KMS-11 (cell line): ENCODE measurements at regions not wholly inside any gene's neighbourhood (a gene's known extent, or its start where the extent isn't known, plus 50 kb on each side); places are given as distances from the start of the nearest gene placed in this dataset.

Experiments used
- H2AFZ ChIP-seq: fragments of 200-600 bp; sonication (generic); 2 replicates; pipeline ENCODE4 v1.6.1; 2016; ENCODE audit warnings: antibody characterized with exemption, mixed run types, low read depth
- H3K27ac ChIP-seq: fragments of 200-600 bp; sonication (generic); 2 replicates; pipeline ENCODE4 v1.6.1; 2016; ENCODE audit warnings: mild to moderate bottlenecking, mixed run types
- H3K27me3 ChIP-seq: fragments of 200-600 bp; sonication (generic); 2 replicates; pipeline ENCODE4 v1.6.1; 2017; ENCODE audit warnings: mild to moderate bottlenecking, low read depth, mixed run types, moderate library complexity; ENCODE audit not compliant: insufficient read depth
- H3K36me3 ChIP-seq: fragments of 200-600 bp; sonication (generic); 2 replicates; pipeline ENCODE4 v1.6.1; 2017; ENCODE audit warnings: mild to moderate bottlenecking, mixed run types; ENCODE audit not compliant: insufficient read depth
- H3K4me1 ChIP-seq: fragments of 200-600 bp; sonication (generic); 2 replicates; pipeline ENCODE4 v1.6.1; 2016; ENCODE audit warnings: mild to moderate bottlenecking, low read depth, mixed run types; ENCODE audit not compliant: poor library complexity, severe bottlenecking
- H3K4me2 ChIP-seq: fragments of 200-600 bp; sonication (generic); 2 replicates; pipeline ENCODE4 v1.7.0; 2016; ENCODE audit warnings: mild to moderate bottlenecking, mixed run types
- H3K4me3 ChIP-seq: fragments of 200-600 bp; sonication (generic); IDR thresholded peaks from 2 replicates; pipeline ENCODE4 v1.6.1; 2017; ENCODE audit warnings: low read depth, low read length, mixed read lengths; ENCODE audit not compliant: insufficient read depth
- H3K79me2 ChIP-seq: fragments of 200-600 bp; sonication (generic); 2 replicates; pipeline ENCODE4 v1.6.1; 2016; ENCODE audit warnings: low read depth, mixed run types; ENCODE audit not compliant: insufficient read depth
- H3K9ac ChIP-seq: fragments of 200-600 bp; sonication (generic); 2 replicates; pipeline ENCODE4 v1.6.1; 2016; ENCODE audit warnings: mild to moderate bottlenecking, mixed run types
- H4K20me1 ChIP-seq: fragments of 200-600 bp; sonication (generic); 2 replicates; pipeline ENCODE4 v1.6.1; 2016; ENCODE audit warnings: mild to moderate bottlenecking, mixed run types; ENCODE audit not compliant: insufficient read depth
- CTCF ChIP-seq: fragments of 200-600 bp; sonication (generic); conservative IDR thresholded peaks from 2 replicates; pipeline ENCODE4 v1.6.1; 2017; ENCODE audit warnings: low read depth, mild to moderate bottlenecking, antibody characterized with exemption, low read length, moderate library complexity, mixed read lengths

DNA sequence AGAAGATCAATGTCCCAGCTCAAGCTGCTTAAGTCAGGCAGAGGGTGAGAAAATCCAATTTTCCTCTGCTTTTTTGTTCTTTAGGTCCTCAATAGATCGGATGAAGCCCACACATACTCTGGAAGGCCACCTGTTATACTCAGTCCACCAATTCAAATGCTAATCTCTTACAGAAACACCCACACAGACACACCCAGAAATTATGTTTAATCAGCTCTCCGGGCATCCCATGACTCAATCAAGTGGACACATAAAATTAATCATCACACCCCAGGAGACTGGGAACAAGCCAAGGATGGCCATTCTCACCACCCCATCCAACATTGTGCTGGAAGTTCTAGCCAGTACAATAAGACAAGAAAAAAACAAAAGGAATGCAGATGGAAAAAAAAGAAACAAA is 67.8 kb upstream of the SLC24A5 start:
- H3K27ac ChIP-seq = no peak overlapping the region
- no peak overlapping the region for H2AFZ ChIP-seq
- H3K4me3 ChIP-seq = no peak overlapping the region
- no peak for TF ChIP-seq CTCF
- H3K9ac ChIP-seq = no peak overlapping the region
- no peaks in the 10 kb centered on the region for H4K20me1 ChIP-seq
- no peak overlapping the region for H3K4me2 ChIP-seq
- H3K27me3 ChIP-seq = no peaks in the 10 kb centered on the region
- no peaks in the 10 kb centered on the region; the same call in 1 of the 2 replicates for H3K36me3 ChIP-seq
- no peaks in the 10 kb centered on the region for H3K79me2 ChIP-seq
- peaks cover 2% of the 10 kb centered on the region for H3K4me1 ChIP-seq

GRCh38 chr15:48058371-48058770 is 62.4 kb upstream of the SLC24A5 start:
- Histone ChIP-seq H3K9ac (no peak overlapping the region), H3K27ac (no peak overlapping the region), H3K4me2 (no peak overlapping the region), H3K4me3 (no peak overlapping the region), H2AFZ (no peak overlapping the region; the same call in 1 of the 2 replicates), H3K36me3 (no peaks in the 10 kb centered on the region), H3K4me1 (peaks cover 6% of the 10 kb centered on the region), H3K27me3 (no peaks in the 10 kb centered on the region), H4K20me1 (no peaks in the 10 kb centered on the region), H3K79me2 (no peaks in the 10 kb centered on the region)
- TF ChIP-seq CTCF = no peak

DNA sequence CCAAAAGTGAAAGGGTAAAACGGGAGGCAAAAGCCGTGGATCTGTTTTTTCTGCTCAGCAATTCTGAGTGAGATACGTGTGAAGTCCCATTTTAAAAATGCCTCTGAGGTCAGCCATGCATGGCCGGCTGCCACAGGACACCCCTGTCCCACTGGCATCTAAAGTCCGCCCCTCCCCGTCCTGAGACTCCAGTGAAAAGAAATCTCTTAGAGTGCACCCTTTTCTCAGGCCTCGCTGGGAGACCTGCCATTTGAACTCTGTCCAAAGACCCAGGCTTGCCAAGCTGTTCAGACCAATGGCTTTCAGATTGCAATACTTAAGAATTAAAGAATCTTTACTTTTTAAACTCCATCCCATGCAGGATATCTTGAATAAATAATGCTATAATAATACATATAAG is 61.0 kb upstream of the SLC24A5 start:
- H4K20me1 ChIP-seq = no peaks in the 10 kb centered on the region
- H3K4me2 ChIP-seq = no peak overlapping the region
- no peak overlapping the region for H3K27ac ChIP-seq
- H3K27me3 ChIP-seq = no peaks in the 10 kb centered on the region
- H3K9ac ChIP-seq = no peak overlapping the region
- H3K4me3 ChIP-seq = no peak overlapping the region
- peaks cover 6% of the 10 kb centered on the region for H3K4me1 ChIP-seq
- no peaks in the 10 kb centered on the region for H3K79me2 ChIP-seq
- no peak overlapping the region for H2AFZ ChIP-seq
- H3K36me3 ChIP-seq = no peaks in the 10 kb centered on the region
- TF ChIP-seq CTCF = no peak

GRCh38 chr15:48060396-48060795 is 60.4 kb upstream of the SLC24A5 start:
- Histone ChIP-seq H3K27me3 (no peaks in the 10 kb centered on the region), H3K36me3 (no peaks in the 10 kb centered on the region), H3K27ac (no peak overlapping the region), H2AFZ (no peak overlapping the region), H3K4me1 (peaks cover 6% of the 10 kb centered on the region), H3K4me2 (no peak overlapping the region), H3K9ac (no peak overlapping the region), H3K79me2 (no peaks in the 10 kb centered on the region), H3K4me3 (no peak overlapping the region), H4K20me1 (no peaks in the 10 kb centered on the region)
- no peak for TF ChIP-seq CTCF

DNA sequence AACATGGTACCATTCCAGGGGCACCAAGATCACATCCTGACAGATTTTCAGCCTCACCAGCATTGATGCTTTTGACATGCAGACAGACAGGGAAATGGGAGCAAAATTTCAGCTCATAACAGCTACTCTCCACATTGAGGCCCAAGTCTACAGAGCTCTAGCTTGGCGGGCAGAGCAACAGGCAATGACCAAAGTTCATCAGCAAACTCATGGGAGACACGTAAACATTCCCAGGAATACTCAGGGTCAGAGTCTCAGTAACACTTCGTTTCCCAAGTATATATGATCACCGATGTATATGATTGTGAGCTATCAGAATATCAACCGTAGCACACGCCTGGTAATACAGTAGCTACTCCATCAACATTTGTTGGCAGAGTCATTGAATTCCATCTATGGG is 59.2 kb upstream of the SLC24A5 start:
- Histone ChIP-seq H3K79me2 (no peaks in the 10 kb centered on the region), H2AFZ (no peak overlapping the region), H3K4me3 (no peak overlapping the region)

More for the DNA sequence above, 59.2 kb upstream of the SLC24A5 start:
- Histone ChIP-seq H3K4me2 (no peak overlapping the region), H3K9ac (no peak overlapping the region), H3K36me3 (no peaks in the 10 kb centered on the region), H4K20me1 (no peaks in the 10 kb centered on the region), H3K27ac (no peak overlapping the region), H3K27me3 (no peaks in the 10 kb centered on the region), H3K4me1 (peaks cover 6% of the 10 kb centered on the region)
- TF ChIP-seq CTCF = no peak
